Sciatic nerve (tissue), 2 donors: ENCODE measurements at regions not wholly inside any gene's neighbourhood (a gene's known extent, or its start where the extent isn't known, plus 50 kb on each side); places are given as distances from the start of the nearest gene placed in this dataset.

Source experiments
- ATAC-seq: fragments of 200-7000 bp; cut with Tn5 transposase; one replicate; pipeline ENCODE4 v1.9.1; 2020; ENCODE audit warnings: mild to moderate bottlenecking, moderate library complexity
- DNase-seq: peaks from one replicate; pipeline ENCODE4 v3.0.0-alpha.2; 2020; ENCODE audit warnings: low spot score
- intact Hi-C: fragments of 100-400 bp; cut with DNase I; formaldehyde crosslinking; loops from one replicate; pipeline ENCODE4 v1.14.2; 2022
- donor health status: DM: no; HTN: no; CAD: no.
- donor health status: DM: no; HTN: no; CAD: no.

- DNase-seq (no peak), ATAC-seq (no peak)
- intact Hi-C loops: no loop called here
Measured at GRCh38 chr2:66702301-66702700, 267.4 kb downstream of the MEIS1 start.

DNA sequence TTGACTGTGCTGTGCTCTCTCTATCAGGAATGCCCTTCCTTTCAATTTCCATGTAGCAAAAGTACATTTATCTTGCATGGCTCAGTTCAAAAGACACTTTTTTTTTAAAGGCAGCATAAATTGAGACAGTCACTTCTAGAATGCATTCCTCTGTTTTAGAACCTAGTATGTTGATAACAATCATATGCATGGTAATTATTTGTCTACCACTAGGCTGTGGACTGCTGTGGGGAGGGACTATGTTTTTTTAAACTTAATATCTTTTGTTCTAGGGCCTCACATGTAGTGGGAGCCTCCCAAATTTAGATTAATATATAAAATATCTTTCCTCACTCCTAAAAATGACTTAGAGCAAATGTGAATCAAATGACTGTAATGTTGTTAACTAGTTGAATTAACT, 269.9 kb downstream of the MEIS1 start:
- intact Hi-C loops: no loop called here
- DNase-seq (no peak), ATAC-seq (no peak)

GRCh38 chr2:66714610-66715009, 279.7 kb downstream of the MEIS1 start:
- ATAC-seq (no peak), DNase-seq (no peak)
- intact Hi-C loops: no loop called here

DNA sequence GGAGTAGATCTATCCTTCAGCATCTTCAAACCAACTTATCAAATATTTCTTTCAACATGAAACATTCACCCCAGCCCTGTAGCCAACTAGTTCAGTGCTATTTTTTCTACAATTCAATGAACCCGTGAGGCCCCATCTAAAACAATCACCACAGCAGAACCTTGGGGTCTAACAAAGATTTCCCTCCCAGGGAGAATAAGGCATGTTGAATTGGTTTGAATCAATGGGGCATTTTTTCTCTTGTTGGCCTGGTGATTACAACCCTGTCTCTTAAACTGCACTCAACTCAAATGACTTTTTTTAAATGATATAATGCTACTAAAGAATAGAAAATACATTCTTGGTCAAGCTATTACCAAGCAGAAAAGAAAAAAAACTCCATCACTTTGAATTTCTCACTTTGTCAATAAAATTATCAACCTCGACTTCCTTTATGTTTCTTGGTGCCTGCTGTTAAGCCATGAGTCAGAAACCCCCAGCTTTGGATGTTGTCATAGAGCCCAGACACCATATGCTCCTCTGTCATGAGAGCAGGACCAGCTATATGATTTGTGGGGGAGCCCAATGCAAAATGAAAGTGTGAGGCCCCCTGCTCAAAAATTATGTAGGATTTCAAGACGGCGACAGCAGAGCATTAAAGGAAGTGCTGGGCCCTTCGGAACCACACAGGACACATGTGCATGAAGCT, 282.4 kb downstream of the MEIS1 start:
- ATAC-seq (no peak), DNase-seq (no peak)
- intact Hi-C loops: no loop called here

DNA sequence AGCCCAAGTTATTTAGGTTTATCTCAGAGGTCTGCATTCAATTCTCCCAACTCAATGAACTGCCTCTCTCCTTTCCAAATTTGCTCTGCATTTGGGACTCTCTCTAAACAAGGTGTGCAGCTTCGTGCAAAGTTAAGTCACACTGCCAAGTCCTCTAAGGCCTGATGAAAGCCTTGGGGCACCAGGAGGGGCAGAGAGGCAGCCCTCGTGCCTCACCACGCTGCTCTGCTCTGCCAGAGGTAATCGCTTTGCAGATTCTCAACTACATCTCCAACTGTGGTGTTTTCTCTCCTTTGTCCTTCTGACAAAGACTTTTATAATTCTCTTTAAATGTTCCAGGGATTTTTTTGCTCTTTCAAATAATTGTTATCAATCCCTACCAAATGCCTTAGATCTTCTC, 283.0 kb downstream of the MEIS1 start:
- no peak for ATAC-seq
- DNase-seq: no peak
- intact Hi-C loops: no loop called here

DNA sequence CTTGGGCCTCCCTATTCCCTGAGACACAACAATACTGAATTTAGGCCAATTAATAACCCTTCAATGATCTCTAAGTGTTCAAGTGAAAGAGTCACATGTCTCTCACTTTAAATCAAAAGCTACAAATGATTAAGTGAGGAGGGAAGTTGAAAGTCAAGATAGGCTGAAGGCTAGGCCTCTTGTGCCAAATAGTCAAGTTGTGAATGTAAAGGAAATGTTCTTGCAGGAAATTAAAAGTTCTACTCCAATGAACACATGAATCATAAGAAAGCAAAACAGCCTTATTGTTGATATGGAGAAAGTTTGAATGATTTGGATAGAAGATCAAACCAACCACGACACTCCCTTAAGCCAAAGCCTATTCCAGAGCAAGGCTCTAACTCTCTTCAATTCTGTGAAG, 286.9 kb downstream of the MEIS1 start:
- intact Hi-C loops: no loop called here
- ATAC-seq (no peak), DNase-seq (no peak)

GRCh38 chr2:66724241-66724640, 289.3 kb downstream of the MEIS1 start:
- intact Hi-C loops: no loop called here
- ATAC-seq: no peak

GRCh38 chr2:66729416-66730330, 294.7 kb downstream of the MEIS1 start:
- intact Hi-C loops: no loop called here
- no peak for DNase-seq

More at GRCh38 chr2:66724241-66724640, 289.3 kb downstream of the MEIS1 start:
- no peak for DNase-seq

DNA sequence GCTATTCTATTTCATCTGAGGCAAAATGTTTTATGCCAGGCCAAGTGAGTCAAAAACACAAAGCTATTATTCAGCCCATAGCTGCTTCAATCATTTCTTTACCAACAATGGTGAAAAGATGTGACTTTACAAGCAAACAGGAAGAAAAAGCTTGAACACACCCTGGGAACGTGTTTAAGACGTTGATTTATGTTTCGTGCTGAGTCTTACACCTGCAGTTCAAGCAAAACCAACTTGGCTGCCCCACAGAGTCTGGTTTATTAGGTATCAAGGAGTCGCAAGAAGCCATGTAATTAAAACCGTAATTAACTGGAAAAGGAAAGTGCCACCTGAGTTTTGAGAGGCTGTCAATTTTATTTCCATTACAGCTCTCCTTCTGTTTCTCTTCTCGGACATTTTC, 295.5 kb downstream of the MEIS1 start:
- DNase-seq (no peak), ATAC-seq (no peak)
- intact Hi-C loops: no loop called here

More at GRCh38 chr2:66729416-66730330, 294.7 kb downstream of the MEIS1 start:
- no peak for ATAC-seq

DNA sequence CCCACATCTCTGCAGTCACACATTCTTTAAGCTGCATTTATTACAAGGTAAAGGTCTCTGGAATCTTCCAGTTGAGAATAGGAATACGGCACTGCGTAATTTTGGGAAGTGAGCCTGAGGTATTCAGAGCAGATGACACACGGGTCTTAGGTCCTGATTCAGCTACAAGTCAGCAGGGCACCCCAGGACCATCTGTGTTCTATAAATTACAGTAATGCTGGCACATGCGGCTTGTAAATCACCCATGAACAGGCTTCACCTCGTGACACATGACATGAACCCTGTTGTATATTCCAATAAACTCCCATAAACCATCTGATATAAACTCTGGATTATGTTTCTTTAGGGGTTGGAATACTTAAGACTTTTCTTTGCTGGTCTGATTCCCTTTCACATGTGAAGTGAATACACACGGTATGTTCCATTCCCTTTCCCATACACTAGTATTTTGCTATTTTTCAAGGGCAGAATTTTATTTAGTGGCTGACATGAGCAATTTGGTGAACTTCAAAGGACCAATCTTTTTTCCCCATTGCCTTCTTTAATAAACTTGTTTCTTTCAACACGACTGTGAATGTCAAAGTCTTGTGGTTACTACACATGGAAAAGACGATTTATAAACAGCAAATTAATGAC, 298.6 kb downstream of the MEIS1 start:
- no peak for DNase-seq
- intact Hi-C loops: no loop called here
- ATAC-seq: no peak

DNA sequence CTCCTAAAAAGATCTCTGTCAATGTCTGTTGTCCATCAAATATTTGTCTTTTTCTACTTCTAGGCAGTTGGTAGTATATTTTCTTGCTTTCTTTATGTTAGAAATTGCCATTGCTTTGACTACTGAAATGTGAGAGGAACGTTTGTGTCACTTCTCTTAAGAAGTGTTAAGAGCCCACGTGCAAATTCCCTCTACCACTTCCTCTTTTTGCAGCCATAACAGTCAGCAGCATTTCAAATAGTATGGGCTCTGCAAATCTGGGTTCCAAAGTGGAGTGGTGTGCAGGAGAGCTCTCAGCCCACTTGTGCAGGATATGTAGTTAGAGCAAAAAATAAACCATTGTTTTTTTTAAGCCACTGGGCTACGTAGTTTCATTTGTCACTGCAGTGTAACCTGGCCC, 314.0 kb downstream of the MEIS1 start:
- intact Hi-C loops: no loop called here
- no peak for ATAC-seq
- no peak for DNase-seq

DNA sequence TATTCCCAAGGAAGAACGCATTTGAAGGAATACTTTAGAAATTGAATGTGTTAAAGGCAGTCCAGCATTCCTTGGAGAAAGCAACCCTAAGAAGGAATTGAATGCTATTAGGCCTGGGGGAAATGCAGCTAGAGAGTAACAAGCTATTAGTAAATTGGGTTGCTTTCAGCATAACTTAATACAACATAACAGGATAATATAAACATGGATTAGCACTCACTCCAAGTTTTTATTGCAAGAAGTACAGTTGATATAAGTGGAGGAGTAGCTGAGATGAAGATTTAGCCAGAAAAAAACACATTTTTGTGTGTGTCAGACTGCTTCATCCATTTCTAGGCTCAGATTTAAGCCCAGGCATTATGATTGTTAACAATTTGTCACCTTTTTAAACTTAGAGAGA, 314.6 kb downstream of the MEIS1 start:
- intact Hi-C loops: no loop called here
- no peak for ATAC-seq

GRCh38 chr2:66753257-66753656, 318.3 kb downstream of the MEIS1 start:
- intact Hi-C loops: no loop called here

More for the DNA sequence above, 314.6 kb downstream of the MEIS1 start:
- no peak for DNase-seq

GRCh38 chr2:66753660-66754059, 318.7 kb downstream of the MEIS1 start:
- intact Hi-C loops: no loop called here
- DNase-seq (no peak), ATAC-seq (no peak)

More at GRCh38 chr2:66753257-66753656, 318.3 kb downstream of the MEIS1 start:
- DNase-seq (no peak), ATAC-seq (no peak)

DNA sequence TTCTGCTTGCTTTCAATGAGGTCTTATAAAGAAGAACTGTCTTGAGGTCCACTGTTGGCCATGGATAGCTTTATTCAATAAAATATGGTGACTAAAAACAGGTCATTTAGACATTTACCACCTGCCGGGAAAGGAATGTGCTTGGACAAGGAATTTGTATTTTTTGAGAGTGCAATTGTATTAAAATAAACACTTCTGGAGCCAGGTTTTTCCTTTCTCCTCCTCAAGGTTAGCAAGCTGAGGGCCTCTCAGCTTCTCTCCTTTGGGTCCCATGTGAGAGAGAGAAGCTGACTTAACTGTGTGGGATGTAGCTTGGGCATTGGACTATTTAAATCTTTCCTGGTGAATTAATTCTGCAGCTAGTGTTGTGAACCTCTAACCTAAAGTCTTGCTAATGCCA, 321.0 kb downstream of the MEIS1 start:
- no peak for ATAC-seq
- intact Hi-C loops: no loop called here
- DNase-seq: no peak

GRCh38 chr2:66761826-66762225, 326.9 kb downstream of the MEIS1 start:
- intact Hi-C loops: no loop called here
- no peak for ATAC-seq
- DNase-seq: no peak

DNA sequence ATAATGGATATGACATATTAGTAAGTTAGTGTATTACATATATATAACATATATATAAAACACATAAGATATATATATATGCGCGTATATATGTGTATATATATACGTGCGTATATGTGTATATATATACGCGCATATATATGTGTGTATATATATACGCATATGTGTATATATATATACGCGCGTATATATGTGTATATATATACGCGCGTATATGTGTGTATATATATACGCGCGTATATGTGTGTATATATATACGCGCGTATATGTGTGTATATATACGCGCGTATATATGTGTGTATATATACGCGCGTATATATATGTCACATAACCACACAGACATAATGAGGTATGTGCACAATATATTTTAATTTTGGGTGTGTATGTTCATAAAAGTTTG, 327.8 kb downstream of the MEIS1 start:
- no peak for ATAC-seq

DNA sequence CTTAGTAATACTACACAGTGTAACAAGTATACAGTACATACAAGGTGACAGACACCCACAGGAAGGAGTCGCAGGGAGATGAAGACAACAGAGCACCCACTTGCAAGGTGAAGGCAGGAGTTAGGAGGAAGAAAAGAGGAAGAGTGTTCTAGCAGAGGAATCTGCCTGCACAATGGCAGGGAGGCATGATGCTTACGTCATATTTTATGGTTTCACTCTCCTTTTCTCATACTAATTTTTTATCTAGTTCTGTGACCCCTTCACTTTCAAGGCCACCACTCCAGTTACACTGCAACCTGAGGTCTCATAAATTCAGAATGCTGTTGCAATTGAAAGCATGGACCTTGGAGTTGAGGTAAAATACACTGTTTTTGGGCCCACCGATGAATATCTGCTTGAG, 331.7 kb downstream of the MEIS1 start:
- DNase-seq (no peak), ATAC-seq (no peak)
- intact Hi-C loops: no loop called here

More for the DNA sequence above, 327.8 kb downstream of the MEIS1 start:
- no peak for DNase-seq
- intact Hi-C loops: no loop called here

DNA sequence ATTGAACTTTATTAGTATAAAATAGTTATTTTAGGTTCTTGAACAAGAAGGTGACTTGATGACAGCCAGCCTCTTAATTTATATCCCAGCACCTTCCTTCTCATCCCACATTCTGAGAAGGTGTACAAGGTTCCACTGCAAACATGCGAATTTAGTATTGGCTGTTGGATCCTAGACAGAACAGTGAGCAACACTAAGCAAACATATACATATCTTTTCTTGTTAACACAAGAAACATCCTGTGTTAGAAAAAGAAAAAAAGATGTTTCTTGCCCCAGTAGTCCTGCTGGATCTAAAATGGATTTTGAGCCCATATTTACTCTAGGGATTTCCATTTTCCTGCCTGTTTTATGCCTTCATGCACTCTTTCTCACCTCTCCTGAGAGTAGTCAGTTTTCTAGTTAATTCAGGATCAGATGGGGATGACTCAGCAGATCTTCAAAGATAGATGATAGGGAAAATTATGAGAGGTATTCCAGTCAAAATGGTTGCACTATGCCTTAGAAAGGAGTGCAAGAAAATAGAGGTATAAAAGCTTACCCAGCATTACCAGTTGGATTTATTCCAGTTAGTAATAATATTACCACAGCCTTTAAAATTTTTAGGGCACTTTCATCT, 336.5 kb downstream of the MEIS1 start:
- ATAC-seq (no peak), DNase-seq (no peak)
- intact Hi-C loops: no loop called here
